ENCODE measurements at regions not wholly inside any gene's neighbourhood (a gene's known extent, or its start where the extent isn't known, plus 50 kb on each side); places are given as distances from the start of the nearest gene placed in this dataset.
"Not testable (repeated sequence)": the region's sequence is repeated elsewhere in the genome, so short reads cannot be mapped to it uniquely, and the experiment has no call there.

DNA sequence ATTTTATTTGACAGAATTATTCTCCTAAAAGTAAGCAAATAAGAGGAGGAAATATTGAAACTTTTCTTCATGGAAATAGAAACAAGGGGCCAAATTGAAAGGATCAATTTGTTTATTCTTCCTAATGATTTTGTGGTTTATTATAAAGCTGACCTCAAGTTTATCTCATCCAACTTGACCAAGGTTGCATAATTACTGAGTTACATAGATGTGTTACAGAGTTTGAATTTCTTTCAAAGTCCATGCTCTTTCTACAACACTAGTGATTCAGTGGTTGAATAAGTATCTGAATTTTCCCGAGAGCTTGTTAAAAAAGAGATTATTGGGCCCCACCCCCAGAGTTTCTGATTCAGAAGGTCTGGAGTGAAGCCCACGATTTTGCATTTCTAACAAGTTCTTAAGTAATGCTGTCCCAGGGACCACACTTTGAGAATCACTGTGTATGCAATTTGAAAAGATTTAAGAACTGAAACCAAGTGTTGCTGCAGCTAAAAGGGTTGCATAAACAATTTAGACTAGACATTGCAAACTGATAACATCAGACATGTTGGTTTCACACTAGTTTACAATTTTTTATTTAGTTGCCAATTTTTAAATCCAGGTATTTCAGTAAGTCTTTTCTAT, 485.7 kb upstream of the ANO5 start:
- no peaks in the 10 kb centered on the region for H3K27me3 ChIP-seq (ENCODE audit: control insufficient read depth in 5 of 5, insufficient read depth in 4 of 5, low read length in 5 of 5)
- H3K9ac ChIP-seq (ENCODE audit: low read length in 5 of 5): no peak overlapping the region
- no peaks in the 10 kb centered on the region for H3K4me1 ChIP-seq (ENCODE audit: control insufficient read depth in 5 of 5, insufficient read depth in 5 of 5, low read length in 5 of 5)
- H3K4me3 ChIP-seq (ENCODE audit: low read depth in 1 of 5, low read length in 5 of 5): no peak overlapping the region
- H3K9me3 ChIP-seq (ENCODE audit: control insufficient read depth in 5 of 5, low read length in 5 of 5): no peaks in the 10 kb centered on the region
- no peaks in the 10 kb centered on the region for H3K36me3 ChIP-seq (ENCODE audit: control insufficient read depth in 5 of 5, insufficient read depth in 5 of 5, low read length in 5 of 5)
- no peak overlapping the region for H3K27ac ChIP-seq (ENCODE audit: low read depth, low read length)

DNA sequence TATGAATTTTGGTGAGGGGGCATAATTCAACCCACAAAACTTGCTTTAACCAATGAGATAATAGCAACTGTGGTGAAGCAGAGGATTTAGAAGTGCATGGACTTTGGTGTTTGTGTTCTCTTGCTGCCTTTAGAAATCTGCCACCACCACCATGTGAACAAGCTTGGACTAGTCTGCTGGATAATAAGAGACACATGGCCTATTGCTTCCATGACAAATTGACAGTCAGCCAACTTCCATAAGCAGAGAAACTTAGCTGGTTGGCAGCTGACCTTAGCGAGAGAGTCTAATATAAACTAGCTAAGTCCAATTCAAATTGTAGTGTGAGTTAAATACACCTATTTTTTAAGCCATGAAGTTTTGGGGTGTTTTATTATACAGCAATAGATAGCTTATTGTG, 482.1 kb upstream of the ANO5 start:
- Histone ChIP-seq H3K9me3 (ENCODE audit: control insufficient read depth in 5 of 5, low read length in 5 of 5) (no peaks in the 10 kb centered on the region), H3K4me3 (ENCODE audit: low read depth in 1 of 5, low read length in 5 of 5) (no peak overlapping the region), H3K36me3 (ENCODE audit: control insufficient read depth in 5 of 5, insufficient read depth in 5 of 5, low read length in 5 of 5) (no peaks in the 10 kb centered on the region), H3K9ac (ENCODE audit: low read length in 5 of 5) (no peak overlapping the region), H3K27me3 (ENCODE audit: control insufficient read depth in 5 of 5, insufficient read depth in 4 of 5, low read length in 5 of 5) (no peaks in the 10 kb centered on the region), H3K27ac (ENCODE audit: low read depth, low read length) (no peak overlapping the region), H3K4me1 (ENCODE audit: control insufficient read depth in 5 of 5, insufficient read depth in 5 of 5, low read length in 5 of 5) (no peaks in the 10 kb centered on the region)

DNA sequence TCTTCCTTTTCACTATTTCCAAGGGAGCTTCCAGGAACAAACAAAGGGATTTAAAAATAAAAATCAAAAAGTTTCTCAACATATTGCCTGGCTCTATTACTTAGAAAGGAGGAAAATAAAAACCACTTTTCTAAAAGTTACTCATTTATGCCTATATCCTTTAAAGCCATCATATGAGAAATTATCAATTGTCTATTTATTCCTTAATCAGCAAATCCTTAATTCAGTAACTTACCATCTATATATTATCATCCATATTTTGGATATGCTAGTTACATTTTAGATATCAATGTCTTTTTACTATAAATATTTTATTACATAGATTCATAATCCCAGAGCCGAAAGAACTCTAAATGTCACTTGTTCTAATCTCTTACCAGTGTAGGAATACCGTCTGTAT, 481.5 kb upstream of the ANO5 start:
- no peak overlapping the region for H3K27ac ChIP-seq (ENCODE audit: low read depth, low read length)
- H3K36me3 ChIP-seq (ENCODE audit: control insufficient read depth in 5 of 5, insufficient read depth in 5 of 5, low read length in 5 of 5): no peaks in the 10 kb centered on the region
- no peaks in the 10 kb centered on the region for H3K4me1 ChIP-seq (ENCODE audit: control insufficient read depth in 5 of 5, insufficient read depth in 5 of 5, low read length in 5 of 5)
- H3K4me3 ChIP-seq (ENCODE audit: low read depth in 1 of 5, low read length in 5 of 5): no peak overlapping the region
- H3K9me3 ChIP-seq (ENCODE audit: control insufficient read depth in 5 of 5, low read length in 5 of 5): peaks cover 0 to 3% (median 0%) of the 10 kb centered on the region in 5 donors
- no peak overlapping the region for H3K9ac ChIP-seq (ENCODE audit: low read length in 5 of 5)
- no peaks in the 10 kb centered on the region for H3K27me3 ChIP-seq (ENCODE audit: control insufficient read depth in 5 of 5, insufficient read depth in 4 of 5, low read length in 5 of 5)

DNA sequence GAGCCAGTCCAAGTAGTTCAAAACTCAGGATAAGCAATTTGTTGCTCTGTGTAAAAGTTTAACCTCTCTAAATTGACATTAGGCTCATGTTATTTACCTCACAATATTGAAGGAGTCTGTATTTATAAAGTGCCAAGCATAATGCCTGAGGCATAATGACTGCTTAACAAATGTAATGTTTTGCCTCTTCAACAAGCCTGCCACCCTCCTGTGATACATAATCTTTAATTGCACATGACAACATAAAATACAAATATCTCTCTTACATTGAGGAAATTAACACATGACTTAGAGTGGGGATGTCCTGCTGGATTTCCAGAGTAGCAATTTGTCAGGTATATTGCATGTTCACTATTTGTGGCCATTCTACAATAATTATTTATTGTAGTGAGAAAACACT, 469.2 kb upstream of the ANO5 start:
- Histone ChIP-seq H3K4me3 (ENCODE audit: low read depth in 1 of 5, low read length in 5 of 5) (no peak overlapping the region), H3K27me3 (ENCODE audit: control insufficient read depth in 5 of 5, insufficient read depth in 4 of 5, low read length in 5 of 5) (no peaks in the 10 kb centered on the region), H3K36me3 (ENCODE audit: control insufficient read depth in 5 of 5, insufficient read depth in 5 of 5, low read length in 5 of 5) (no peaks in the 10 kb centered on the region), H3K9me3 (ENCODE audit: control insufficient read depth in 5 of 5, low read length in 5 of 5) (peaks cover 0 to 2% (median 0%) of the 10 kb centered on the region in 5 donors), H3K9ac (ENCODE audit: low read length in 5 of 5) (no peak overlapping the region), H3K4me1 (ENCODE audit: control insufficient read depth in 5 of 5, insufficient read depth in 5 of 5, low read length in 5 of 5) (peaks cover 0 to 7% (median 0%) of the 10 kb centered on the region in 5 donors), H3K27ac (ENCODE audit: low read depth, low read length) (no peak overlapping the region)

DNA sequence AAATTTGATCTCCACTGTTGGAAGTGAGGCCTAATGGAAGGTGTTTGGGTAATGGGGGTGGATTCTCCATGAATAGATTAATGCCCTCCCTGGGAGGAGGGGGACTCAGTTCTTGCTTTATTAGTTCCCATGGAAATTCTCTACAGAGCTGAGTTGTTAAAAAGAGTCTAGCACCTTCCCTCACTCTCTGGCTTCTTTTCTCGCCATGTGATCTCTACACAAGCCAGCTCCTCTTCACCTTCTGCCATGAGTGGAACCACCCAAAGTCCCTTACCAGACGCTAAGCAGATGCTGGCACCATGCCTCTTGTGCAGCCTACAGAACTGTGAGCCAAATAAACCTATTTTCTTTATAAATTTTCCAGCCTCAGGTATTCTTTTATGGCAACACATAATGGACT, 465.8 kb upstream of the ANO5 start:
- Histone ChIP-seq H3K9me3 (ENCODE audit: control insufficient read depth in 5 of 5, low read length in 5 of 5) (peaks cover 0 to 12% (median 8%) of the 10 kb centered on the region in 5 donors), H3K9ac (ENCODE audit: low read length in 5 of 5) (no peak overlapping the region), H3K4me3 (ENCODE audit: low read depth in 1 of 5, low read length in 5 of 5) (no peak overlapping the region), H3K36me3 (ENCODE audit: control insufficient read depth in 5 of 5, insufficient read depth in 5 of 5, low read length in 5 of 5) (no peaks in the 10 kb centered on the region), H3K27me3 (ENCODE audit: control insufficient read depth in 5 of 5, insufficient read depth in 4 of 5, low read length in 5 of 5) (no peaks in the 10 kb centered on the region), H3K4me1 (ENCODE audit: control insufficient read depth in 5 of 5, insufficient read depth in 5 of 5, low read length in 5 of 5) (peaks cover 0 to 7% (median 0%) of the 10 kb centered on the region in 5 donors), H3K27ac (ENCODE audit: low read depth, low read length) (no peak overlapping the region)

DNA sequence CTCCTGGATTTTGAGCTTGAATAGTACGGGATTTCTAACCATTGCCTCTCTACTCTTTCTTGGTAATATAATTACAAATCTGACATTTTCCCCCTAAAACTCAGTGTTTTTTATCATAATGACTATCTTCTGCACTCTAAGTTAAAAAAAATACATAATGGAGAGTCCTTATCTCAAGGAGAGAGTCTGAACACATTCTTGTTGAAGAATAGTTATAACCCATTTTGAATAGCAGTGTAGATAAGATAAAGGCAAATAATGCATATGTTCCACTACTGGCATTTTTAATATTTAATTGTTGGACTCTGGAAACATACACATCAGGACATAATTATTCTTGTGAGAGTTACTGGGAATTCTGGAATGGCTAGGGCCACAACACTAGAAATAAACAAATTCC, 456.5 kb upstream of the ANO5 start:
- no peaks in the 10 kb centered on the region for H3K27me3 ChIP-seq (ENCODE audit: control insufficient read depth in 5 of 5, insufficient read depth in 4 of 5, low read length in 5 of 5)

DNA sequence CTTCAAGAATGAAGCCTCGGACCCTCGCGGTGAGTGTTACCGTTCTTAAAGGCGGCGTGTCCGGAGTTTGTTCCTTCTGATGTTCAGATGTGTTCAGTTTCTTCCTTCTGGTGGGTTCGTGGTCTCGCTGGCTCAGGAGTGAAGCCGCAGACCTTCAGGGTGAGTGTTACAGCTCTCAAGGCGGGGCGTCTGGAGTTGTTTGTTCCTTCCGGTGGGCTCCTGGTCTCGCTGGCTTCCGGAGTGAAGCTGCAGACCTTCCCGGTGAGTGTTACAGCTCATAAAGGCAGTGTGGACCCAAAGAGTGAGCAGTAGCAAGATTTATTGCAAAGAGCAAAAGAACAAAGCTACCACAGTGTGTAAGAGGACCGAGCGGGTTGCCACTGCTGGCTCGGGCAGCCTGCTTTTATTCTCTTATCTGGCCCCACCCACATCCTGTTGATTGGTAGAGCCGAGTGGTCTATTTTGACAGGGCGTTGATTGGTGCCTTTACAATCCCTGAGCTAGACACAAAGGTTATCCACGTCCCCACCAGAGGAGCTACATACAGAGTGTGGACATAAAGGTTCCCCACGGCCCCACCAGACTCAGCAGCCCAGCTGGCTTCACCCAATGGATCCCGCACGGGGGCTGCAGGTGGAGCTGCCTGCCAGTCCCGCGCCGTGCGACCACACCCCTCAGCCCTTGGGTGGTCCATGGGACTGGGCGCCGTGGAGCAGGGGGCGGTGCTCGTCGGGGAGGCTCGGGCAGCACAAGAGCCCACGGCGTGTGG, 440.2 kb upstream of the ANO5 start:
- H3K36me3 ChIP-seq (ENCODE audit: control insufficient read depth in 5 of 5, insufficient read depth in 5 of 5, low read length in 5 of 5); H3K4me3 ChIP-seq (ENCODE audit: low read depth in 1 of 5, low read length in 5 of 5); H3K9me3 ChIP-seq (ENCODE audit: control insufficient read depth in 5 of 5, low read length in 5 of 5); H3K27me3 ChIP-seq (ENCODE audit: control insufficient read depth in 5 of 5, insufficient read depth in 4 of 5, low read length in 5 of 5); H3K27ac ChIP-seq (ENCODE audit: low read depth, low read length); H3K9ac ChIP-seq (ENCODE audit: low read length in 5 of 5); H3K4me1 ChIP-seq (ENCODE audit: control insufficient read depth in 5 of 5, insufficient read depth in 5 of 5, low read length in 5 of 5): not testable (repeated sequence)

More for the DNA sequence above, 456.5 kb upstream of the ANO5 start:
- Histone ChIP-seq H3K4me3 (ENCODE audit: low read depth in 1 of 5, low read length in 5 of 5) (no peak overlapping the region), H3K4me1 (ENCODE audit: control insufficient read depth in 5 of 5, insufficient read depth in 5 of 5, low read length in 5 of 5) (no peaks in the 10 kb centered on the region), H3K9me3 (ENCODE audit: control insufficient read depth in 5 of 5, low read length in 5 of 5) (peaks cover 0 to 9% (median 2%) of the 10 kb centered on the region in 5 donors), H3K9ac (ENCODE audit: low read length in 5 of 5) (no peak overlapping the region), H3K36me3 (ENCODE audit: control insufficient read depth in 5 of 5, insufficient read depth in 5 of 5, low read length in 5 of 5) (no peaks in the 10 kb centered on the region), H3K27ac (ENCODE audit: low read depth, low read length) (no peak overlapping the region)

DNA sequence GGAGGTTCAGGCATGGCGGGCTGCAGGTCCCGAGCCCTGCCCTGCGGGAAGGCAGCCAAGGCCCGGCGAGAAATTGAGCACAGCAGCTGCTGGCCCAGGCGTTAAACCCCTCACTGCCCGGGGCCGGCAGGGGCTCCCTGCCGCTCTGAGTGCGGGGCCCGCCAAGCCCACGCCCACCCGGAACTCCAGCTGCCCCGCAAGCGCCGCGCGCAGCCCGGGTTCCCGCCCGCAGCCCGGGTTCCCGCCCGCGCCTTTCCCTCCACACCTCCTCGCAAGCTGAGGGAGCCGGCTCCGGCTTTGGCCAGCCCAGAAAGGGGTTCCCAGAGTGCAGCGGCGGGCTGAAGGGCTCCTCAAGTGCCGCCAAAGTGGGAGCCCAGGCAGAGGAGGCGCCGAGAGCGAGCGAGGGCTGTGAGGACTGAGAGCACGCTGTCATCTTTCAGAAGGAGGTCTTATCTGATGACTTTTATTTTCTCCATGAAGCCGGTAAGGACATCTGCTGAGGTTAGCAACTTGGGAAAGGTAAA, 439.6 kb upstream of the ANO5 start:
- H3K27ac ChIP-seq (ENCODE audit: low read depth, low read length); H3K4me1 ChIP-seq (ENCODE audit: control insufficient read depth in 5 of 5, insufficient read depth in 5 of 5, low read length in 5 of 5); H3K36me3 ChIP-seq (ENCODE audit: control insufficient read depth in 5 of 5, insufficient read depth in 5 of 5, low read length in 5 of 5); H3K27me3 ChIP-seq (ENCODE audit: control insufficient read depth in 5 of 5, insufficient read depth in 4 of 5, low read length in 5 of 5); H3K9ac ChIP-seq (ENCODE audit: low read length in 5 of 5); H3K4me3 ChIP-seq (ENCODE audit: low read depth in 1 of 5, low read length in 5 of 5); H3K9me3 ChIP-seq (ENCODE audit: control insufficient read depth in 5 of 5, low read length in 5 of 5): not testable (repeated sequence)

DNA sequence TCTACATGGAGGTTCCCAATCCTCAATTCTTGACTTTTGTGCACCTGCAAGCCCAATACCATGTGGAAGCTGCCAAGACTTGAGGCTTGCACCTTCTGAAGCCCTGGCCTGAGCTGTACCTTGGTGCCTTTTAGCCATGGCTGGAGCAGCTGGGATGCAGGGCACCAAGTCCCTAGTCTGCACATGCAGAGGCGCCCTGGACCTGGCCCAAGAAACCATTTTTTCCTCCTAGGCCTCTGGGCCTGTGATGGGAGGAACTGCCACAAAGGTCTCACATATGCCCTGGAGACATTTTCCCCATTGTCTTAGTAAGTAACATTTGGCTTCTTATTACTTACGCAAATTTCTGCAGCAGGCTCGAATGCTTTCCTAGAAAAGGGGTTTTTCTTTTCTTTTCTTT, 431.9 kb upstream of the ANO5 start:
- no peak overlapping the region for H3K4me3 ChIP-seq (ENCODE audit: low read depth in 1 of 5, low read length in 5 of 5)
- H3K9ac ChIP-seq (ENCODE audit: low read length in 5 of 5): no peak overlapping the region
- no peaks in the 10 kb centered on the region for H3K4me1 ChIP-seq (ENCODE audit: control insufficient read depth in 5 of 5, insufficient read depth in 5 of 5, low read length in 5 of 5)
- no peaks in the 10 kb centered on the region for H3K27me3 ChIP-seq (ENCODE audit: control insufficient read depth in 5 of 5, insufficient read depth in 4 of 5, low read length in 5 of 5)
- H3K9me3 ChIP-seq (ENCODE audit: control insufficient read depth in 5 of 5, low read length in 5 of 5): peaks cover 3 to 15% (median 10%) of the 10 kb centered on the region in 5 donors
- no peaks in the 10 kb centered on the region for H3K36me3 ChIP-seq (ENCODE audit: control insufficient read depth in 5 of 5, insufficient read depth in 5 of 5, low read length in 5 of 5)
- H3K27ac ChIP-seq (ENCODE audit: low read depth, low read length): no peak overlapping the region

DNA sequence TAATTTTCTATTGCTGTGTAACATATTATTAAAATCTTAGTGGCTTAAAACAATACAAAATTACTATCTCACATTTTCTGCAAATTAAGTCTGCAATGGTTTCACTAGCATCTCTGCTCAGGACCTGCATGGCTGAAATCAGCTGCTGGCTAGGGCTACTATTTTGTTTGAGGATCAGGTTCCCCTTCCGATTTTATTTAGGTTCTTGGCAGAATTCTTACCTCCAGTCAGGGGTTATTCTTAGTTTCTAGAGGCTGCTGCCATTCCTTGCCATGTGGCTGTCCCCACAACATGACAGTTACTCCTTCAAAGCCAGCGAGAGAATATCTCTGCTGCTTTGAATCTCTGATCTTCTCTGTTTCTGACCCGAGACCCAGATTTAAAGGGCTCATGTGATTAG, 424.5 kb upstream of the ANO5 start:
- H3K36me3 ChIP-seq (ENCODE audit: control insufficient read depth in 5 of 5, insufficient read depth in 5 of 5, low read length in 5 of 5): no peaks in the 10 kb centered on the region
- no peaks in the 10 kb centered on the region for H3K27me3 ChIP-seq (ENCODE audit: control insufficient read depth in 5 of 5, insufficient read depth in 4 of 5, low read length in 5 of 5)
- H3K4me1 ChIP-seq (ENCODE audit: control insufficient read depth in 5 of 5, insufficient read depth in 5 of 5, low read length in 5 of 5): no peaks in the 10 kb centered on the region
- no peak overlapping the region for H3K9ac ChIP-seq (ENCODE audit: low read length in 5 of 5)
- peaks cover 0 to 2% (median 0%) of the 10 kb centered on the region in 5 donors for H3K9me3 ChIP-seq (ENCODE audit: control insufficient read depth in 5 of 5, low read length in 5 of 5)
- no peak overlapping the region for H3K27ac ChIP-seq (ENCODE audit: low read depth, low read length)
- no peak overlapping the region for H3K4me3 ChIP-seq (ENCODE audit: low read depth in 1 of 5, low read length in 5 of 5)

Data from subcutaneous abdominal adipose tissue (tissue), 5 donors.